ENCODE measurements at regions not wholly inside any gene's neighbourhood (a gene's known extent, or its start where the extent isn't known, plus 50 kb on each side); places are given as distances from the start of the nearest gene placed in this dataset.
A peak's percentile ranks its signal among the peaks of the same experiment; 100 is the strongest.
"Not testable (repeated sequence)": the region's sequence is repeated elsewhere in the genome, so short reads cannot be mapped to it uniquely, and the experiment has no call there.

DNA sequence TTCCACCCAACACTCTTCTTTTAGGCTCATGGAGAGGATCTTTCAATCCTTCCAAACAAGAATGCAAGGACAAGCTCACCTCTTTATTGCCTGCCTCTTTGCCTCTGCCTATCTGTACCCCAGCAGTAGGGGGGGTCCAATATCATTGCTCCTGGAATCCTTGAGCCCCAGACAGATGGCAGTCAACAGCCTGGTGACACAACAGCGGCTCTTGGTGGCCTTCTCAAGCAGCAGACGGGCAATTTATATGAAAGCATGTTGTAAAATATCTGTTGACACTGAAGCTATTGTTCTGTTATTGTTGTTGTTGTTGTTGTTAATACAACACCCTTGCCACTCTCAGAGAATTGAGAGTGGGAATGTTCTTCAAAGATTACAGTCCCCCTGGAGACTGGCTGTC lies 480.0 kb upstream of the CADM1 start:
- no peak for DNase-seq (ENCODE audit: low spot score)

DNA sequence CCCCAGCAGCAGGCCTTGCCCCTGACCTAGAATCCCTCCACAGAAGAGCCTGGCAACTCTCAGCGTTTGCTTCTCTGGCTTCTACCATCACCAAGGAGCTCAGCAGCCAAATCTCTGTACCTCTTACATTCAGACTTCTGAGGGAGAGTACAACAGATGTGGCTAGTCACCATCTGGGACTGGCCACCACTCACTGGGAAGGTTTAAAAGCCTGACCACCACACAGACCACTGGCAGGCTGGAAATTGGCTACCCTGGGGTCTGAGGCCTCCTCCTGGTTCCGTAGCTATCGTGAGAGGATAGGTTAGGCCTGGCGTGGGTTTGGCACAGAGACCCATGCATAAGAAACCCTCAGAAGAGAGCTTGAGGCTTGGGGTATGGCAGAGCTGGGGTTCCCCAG lies 478.5 kb upstream of the CADM1 start:
- DNase-seq (ENCODE audit: low spot score) = no peak

DNA sequence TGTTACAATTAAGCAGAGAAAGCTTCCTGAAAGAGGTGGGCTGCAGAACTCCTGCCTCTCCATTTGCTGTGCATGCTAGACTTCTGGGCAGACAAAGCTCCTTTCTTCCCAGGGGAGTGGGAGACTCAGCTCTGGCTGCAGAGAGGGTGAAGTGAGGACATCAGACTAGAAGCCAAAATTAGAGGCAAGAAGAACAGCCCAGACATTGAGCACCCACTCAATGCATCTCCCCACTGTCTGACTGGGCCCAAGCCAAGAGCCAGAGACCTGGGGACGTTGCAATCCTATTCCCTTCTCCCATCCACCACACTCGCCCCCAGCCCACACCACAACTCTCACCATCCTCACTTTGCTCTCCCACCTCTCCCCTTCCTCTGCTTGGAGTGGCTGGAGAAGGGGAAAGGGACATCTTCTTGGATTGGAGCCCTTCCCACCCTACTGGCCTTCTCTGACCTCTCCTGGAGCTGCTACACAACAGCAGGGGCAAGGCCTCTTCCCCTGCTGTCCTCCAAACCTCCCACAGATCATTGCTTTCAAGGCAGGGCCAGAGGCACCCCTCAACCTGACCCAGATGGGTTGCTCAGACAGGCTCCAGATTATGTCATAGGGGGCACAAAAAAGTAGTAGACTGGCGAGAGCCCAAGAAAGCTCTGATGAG lies 477.7 kb upstream of the CADM1 start:
- DNase-seq (ENCODE audit: low spot score) = no peak

DNA sequence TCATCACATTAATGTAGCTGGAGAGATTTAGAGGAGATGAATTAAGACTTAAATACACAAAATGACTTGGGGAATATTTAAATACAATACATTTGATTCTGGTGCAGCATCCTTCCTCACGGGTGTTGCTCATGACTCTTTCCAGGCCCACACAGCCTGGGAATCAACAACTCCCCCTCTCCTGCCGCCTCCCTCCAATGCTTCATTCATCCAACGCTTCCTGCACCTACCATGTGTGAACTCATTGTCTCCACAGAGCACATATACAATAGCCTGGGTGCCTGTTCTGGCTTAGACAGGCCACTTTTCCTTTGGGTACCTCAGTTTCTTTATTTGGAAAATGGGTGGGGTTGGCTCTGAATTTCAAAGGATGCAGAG lies 476.9 kb upstream of the CADM1 start:
- no peak for DNase-seq (ENCODE audit: low spot score)

DNA sequence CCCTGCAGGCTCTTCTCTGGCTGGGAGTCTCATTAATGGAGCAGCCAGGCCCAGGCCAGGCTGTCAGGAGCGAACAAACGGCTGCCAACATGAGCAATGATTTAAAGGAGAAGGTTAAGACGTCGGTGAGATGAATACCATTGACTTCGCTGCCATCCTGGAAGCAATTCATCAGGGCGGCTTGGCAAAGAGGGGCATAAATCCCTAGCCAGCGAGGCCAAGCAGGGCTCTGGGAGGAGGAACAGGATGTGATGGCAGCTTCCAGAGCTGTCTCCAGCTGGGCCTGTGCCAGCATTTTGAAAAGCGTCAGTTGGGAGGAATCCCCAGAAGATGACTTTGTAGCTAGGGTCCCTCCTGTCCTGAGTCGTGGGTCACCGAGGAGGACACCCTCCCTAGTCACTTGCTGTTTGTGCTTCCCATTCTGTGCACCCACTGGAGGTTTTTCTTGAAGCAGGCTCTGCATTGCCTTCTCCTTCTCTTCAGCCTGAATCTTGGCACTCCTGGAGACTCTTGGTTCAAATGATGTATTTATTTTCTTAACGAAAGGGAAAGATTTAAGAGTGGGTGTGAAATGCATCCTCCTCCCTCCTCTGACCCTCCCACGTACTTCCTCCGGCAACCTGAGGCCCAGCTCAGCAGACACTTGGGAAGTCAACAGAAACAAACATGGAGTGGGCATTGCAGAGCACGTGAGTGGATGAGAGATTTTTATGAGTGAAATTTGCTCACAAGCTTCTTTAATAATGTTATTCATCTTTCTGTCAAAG lies 476.3 kb upstream of the CADM1 start:
- DNase-seq (ENCODE audit: low spot score) = no peak

DNA sequence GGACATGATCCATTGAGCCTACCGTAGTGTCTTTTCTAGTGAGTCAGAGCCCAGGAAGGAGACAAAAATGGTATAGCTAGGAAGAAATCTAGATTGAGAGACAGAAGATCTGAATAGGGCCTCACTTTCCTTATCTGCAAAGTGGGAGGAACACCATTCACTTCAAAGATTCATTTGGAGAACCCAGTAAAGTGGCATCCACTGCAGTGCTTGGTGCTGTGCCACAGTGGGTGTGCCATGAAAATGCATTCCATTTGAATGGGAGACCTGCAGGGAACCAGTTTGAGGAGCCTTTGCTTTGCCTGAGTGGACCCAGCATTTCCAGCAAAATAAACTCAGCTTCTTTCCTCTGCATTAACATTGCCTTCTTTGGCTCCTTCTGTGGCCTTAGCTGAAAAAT lies 470.5 kb upstream of the CADM1 start:
- no peak for DNase-seq (ENCODE audit: low spot score)

DNA sequence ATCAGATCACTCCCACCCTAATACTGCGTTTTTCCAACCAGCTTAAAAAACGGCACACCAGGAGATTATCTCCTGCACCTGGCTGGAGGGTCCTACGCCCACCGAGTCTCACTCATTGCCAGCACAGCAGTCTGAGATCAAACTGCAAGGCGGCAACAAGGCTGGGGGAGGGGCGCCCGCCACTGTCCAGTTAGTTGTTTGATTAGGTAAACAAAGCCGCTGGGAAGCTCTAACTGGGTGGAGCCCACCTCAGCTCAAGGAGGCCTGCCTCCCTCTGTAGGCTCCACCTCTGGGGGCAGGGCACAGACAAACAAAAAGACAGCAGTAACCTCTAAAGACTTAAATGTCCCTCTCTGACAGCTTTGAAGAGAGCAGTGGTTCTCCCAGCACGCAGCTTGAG lies 463.0 kb upstream of the CADM1 start:
- not testable (repeated sequence) for DNase-seq (ENCODE audit: low spot score)

DNA sequence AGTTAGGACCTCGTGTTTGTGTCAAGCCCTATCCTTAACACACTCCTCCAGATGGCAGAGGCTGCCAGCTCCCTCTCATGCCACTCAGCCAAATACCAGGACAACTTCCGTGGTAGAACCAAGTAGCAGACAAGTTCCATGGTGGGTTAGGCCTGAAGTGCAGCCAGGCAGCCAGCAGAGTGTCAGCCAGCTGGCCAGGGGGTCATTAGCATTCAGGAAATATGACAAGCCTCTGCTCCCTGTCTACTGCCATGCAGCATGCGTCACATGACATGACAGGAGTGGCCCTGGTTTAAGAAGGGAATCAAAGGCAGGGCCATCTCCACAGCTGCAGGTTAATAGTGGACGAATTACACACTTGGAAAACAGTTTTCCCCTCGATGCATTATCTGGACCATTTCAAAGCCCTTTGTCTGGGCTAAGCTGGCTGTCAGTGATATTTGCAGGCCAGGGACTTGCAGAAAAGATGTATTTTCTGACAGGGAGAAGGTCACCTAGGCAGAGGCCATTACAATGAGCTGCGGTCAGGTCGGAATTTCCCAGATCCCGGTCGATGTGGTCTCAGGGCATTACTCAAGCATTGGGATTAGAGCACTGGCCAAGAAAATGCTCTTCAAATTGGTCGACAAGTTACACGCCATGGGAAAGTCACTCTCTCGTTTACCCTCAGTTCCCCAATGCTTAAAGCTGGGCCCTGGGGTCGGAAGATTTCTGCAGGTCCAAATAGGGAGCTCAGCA lies 461.7 kb upstream of the CADM1 start:
- no peak for DNase-seq (ENCODE audit: low spot score)

DNA sequence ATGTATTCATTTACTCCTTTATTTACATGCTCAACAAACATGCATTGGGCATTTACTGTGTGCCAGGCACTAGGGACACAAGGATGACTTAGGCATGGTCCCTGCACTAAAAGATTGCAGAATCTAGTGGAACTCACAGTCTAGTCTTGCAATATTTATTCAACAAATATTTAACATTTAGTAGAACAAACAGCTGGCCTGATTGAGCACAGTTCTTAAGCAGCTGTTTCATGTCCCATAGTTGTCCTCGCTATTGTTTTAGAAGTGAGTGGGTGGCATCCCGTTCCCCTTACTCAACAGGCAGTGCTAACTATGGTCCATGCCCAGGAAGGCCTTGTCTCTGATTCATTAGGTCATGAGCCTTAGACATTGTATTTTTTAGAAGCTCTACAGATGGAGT lies 459.9 kb upstream of the CADM1 start:
- DNase-seq (ENCODE audit: low spot score) = no peak

DNA sequence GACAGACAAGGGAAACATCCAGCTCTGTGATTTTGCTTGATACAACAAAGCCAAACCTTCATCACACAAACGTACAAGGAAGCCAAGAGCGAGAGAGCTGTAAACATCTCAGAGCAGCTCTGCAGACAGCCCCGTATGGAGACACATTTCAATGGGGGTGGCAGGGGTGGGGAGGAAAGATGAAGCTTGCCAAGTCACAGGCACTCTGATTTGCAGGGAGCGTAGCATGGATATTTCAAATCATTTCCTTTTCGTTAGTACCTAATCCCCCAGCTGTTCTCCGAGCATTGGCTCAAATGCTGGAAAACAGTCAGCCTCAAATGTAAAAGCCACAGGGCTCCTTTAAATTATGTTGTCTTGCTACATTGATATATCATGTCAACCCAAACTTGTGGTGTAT lies 458.9 kb upstream of the CADM1 start:
- DNase-seq (ENCODE audit: low spot score) = peak; percentile 67

DNA sequence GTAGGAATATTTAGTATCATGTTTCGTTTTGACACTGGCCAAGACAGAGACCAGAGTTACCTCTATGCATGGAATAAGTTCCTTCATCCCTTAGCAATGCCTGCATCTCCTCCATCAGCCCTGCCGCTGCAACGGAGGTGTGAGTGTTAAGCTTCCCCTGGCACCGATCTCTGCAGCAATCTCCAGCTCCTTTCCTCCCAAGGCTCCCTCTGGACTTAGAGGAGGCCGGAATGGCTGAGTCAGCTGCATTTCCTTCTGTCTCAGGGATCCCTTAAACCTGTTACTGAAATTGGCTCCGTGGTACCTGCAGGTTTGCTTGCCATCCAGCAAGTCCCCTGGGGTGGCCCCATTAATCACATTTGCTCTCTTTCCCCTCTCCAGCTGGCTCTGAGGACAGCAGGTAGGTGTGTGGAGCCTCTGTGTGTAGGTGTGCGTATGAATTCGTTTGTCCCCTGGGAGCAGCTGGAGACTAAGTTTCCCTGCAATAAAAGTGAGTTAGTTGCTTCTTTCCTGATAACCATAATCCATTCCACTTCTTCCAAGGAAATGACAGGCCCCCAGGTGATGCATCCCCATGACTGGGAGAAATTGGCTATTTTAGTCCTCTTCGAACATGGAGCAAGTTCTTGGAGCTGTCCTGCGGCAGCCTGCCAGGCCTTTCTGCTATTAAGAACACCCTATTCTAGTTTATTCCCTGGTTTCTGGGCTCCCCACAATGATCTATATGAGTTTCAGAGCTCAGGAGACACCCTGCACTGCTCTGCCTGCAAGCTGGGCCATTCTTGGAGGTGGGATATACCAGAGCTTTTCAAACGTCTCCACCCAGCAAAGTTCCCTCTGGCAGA lies 457.2 kb upstream of the CADM1 start:
- DNase-seq (ENCODE audit: low spot score) = peak; percentile 27

DNA sequence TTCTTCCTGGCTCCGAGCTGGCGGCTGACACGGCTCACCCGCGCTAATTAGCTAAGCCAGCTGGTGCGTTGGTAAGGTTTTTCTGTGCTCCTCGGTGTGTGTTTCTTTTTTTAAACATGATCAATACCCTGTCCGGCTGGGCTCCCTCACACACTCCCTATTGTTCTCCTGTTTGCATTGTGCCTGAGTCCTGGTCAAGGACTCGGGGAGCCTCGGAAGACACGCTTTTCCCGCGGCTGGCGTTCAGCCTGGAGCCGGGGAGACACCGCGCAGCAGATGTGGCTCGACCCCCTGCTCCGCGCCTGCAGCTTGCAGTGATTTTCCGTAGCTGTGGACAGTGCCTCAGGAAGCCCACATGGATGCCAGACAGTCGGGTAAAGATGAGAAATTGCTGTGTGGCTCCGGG lies 454.9 kb upstream of the CADM1 start:
- no peak for DNase-seq (ENCODE audit: low spot score)

DNA sequence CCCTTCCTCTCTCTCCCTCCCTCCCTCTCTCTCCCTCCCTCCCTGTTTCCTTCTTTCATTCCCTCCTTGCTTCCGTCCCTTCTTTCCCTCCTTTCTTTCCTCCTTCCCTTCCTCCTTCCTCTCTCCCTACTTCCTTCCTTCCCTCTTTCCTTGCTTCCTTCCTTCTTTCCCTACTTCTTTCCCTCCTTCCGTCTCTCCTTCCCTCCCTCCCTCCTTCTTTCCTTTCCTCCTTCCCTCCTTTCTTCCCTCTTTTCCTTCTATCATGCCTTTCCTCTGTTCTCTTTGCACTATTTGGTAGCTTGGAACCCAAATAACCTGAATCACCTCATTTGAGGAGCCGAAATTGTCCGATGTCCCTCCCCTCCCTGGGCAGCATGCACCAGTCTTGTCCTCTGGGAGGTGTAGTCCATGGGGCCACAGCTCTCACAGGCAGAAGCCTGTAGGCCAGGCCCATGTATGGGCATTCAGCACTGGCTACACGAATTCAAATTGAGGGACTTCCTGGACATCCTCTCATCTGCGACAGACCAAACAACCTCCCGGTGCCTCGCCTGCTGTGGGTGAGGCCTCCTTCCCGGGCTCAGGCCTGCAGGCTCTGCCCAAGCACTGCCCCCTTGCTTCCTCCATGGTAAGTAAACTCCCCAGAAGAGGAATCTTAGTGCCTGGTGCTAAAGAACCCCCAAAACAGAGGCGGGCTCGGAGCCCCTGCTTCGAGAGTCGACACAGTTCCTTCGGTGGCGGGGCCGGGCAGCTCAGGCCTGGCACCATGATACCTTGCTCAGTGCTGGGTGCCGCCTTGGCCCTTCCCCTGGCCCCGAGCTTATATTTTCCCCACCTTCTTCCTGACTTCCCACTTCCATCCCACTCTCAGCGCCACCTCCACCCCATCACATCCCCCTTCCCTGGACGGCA lies 454.1 kb upstream of the CADM1 start:
- no peak for DNase-seq (ENCODE audit: low spot score)

DNA sequence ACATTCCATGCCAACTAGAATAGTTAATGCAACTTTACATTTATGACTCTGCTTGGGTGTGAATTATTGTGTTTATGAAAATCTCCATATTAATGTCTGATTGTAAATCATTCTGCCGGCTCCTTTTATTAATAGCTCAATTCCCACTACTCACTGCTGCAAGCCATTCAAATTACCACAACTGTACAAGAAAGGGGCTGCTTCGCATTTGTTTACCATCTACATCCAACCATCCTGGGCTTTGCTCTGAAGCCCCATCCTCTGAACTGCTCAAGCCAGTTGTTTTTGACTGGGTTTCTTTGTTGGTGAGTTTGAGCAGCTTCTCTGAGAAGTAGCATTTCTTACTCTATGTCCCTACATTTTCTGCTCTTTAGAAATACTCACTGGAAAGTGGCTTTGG lies 451.6 kb upstream of the CADM1 start:
- no peak for DNase-seq (ENCODE audit: low spot score)

DNA sequence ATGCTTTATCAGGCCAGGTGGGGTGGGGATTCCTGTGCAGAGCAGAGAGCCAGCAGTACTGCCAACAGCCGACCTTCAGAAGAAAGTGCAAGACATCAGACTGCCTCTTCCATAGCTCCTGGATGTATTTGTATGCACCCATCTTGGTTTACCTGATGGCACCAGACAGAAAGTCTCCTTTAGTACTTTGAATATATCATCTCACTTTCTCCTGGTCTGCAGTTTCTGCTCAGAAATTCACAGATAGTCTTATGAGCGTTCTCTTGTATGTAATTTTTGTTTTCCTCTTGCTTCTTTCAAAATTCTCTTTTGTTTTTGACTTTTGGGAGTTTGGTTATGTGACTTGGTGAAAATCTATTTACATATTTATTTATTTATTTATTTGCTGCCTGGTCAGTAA lies 446.4 kb upstream of the CADM1 start:
- DNase-seq (ENCODE audit: low spot score) = no peak

DNA sequence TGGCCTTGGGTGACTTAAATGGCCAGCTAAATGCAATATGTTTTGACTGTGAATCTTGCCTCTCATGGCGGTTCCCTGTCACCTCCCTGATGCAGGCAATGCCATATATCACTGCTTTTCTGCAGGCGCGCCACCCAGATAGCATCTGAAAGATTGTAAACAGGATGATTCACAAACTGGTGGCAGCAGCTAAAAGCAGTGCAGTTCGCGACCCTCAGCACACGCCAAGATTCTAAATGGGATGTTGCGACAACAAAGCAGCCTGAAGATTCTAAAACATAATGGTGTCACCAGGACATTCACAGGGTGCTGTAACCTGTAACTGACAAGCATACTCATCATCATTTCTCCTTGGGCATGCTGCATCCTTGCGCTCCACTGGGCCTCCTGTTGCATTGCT lies 440.4 kb upstream of the CADM1 start:
- no peak for DNase-seq (ENCODE audit: low spot score)

DNA sequence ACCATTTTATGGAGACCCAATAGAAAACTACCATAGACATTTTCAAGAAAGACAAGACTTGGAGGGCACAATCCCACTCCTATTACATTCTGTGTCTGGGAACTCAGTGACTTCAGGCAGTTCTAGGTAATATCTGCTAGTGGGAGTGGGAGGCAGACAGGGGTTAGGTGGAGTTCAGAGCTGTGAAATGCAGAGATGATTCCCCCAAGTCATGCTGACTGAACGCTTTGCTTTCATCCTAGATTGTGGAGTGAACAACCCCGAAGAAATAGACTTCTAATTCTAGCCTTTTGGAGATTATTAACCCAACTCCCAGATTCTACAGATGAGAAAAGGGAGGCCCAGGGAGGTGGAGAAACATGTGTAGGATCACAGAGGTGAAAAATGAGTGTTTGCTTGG lies 437.8 kb upstream of the CADM1 start:
- no peak for DNase-seq (ENCODE audit: low spot score)

DNA sequence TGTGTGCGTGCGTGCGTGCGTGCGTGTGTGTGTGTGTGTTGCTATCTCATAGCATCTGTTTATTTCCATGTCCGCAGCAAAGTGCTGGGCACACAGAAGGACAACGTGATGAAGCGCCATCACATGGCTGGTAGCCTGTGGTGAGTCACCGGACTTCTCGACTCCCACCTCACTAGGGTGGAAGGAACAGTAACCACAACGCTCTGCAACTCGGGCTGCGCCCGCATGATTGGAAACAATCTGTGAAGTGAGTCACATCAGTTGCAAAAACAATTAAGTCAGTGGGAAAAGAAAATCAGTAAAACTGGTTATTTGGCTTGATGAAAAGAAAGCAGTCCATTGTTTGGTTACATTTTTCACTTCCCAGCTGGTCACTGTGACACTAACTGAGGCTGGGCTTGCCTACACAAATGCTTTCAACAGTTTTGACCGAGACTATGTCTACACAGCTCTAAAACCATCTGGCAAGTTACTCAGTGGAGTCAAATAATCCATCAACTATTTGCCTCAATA lies 437.3 kb upstream of the CADM1 start:
- DNase-seq (ENCODE audit: low spot score) = no peak

DNA sequence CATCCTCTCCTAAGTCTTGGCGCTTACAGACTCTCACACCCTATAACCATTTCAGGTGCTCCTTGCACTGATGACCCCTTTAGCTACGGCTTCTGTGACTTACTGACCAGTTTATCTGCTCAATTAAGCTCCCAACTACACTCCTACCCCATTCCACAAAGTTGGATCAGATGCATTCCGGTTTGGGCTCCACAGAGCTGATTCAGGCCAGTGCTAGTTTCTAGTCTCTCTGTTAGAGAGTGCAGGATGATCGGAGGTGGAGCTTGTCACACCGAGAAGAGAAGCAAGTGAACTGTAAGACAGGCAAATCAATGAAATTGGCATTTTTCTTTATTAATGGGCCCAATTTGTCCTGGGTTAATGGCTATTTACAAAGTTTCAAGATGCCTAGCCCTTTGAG lies 436.8 kb upstream of the CADM1 start:
- no peak for DNase-seq (ENCODE audit: low spot score)

DNA sequence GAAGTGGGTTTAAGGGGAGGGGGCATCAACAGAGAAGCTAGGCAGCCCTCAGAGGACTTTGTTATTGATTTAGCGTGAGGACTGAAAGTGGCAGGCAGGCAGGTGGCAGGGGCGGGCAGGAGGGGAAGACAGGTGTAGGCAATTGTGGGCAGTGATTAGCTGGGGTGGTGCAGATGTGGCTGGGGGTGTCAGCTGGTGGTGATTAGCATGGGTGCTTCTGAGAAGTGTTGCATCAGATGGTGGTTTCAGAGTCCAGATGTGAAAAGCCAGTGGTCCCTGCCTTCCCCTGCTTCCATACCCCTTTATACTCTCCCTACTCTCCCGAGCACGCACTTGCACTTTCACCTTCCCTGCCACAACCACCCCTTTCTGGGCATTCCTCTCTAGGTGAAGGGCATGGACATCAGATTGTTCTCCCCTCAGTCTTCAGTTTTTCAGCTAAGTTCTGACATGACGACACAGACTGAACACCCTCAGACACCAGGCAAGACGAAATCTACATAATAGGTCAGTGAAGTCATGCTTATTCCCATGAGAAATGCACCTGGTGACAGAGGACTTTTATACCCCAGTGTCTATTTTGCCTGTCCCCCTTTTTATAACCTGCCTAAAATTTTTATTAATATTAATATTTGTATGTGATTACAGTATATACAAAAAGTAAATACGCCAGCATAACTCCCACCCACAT lies 435.7 kb upstream of the CADM1 start:
- DNase-seq (ENCODE audit: low spot score) = no peak

Measured in umbilical cord (tissue), 1 donor.